Hematopoietic multipotent progenitor cell (in vitro differentiated cells): ENCODE measurements at regions not wholly inside any gene's neighbourhood (a gene's known extent, or its start where the extent isn't known, plus 50 kb on each side); places are given as distances from the start of the nearest gene placed in this dataset.

Experiments used
- DNase-seq, 3 donors: peaks; one replicate each; pipeline ENCODE4 v3.0.0-alpha.2; 2011 to 2015; ENCODE audit warnings: low read depth in 2 of 3, low spot score in 2 of 3

DNA sequence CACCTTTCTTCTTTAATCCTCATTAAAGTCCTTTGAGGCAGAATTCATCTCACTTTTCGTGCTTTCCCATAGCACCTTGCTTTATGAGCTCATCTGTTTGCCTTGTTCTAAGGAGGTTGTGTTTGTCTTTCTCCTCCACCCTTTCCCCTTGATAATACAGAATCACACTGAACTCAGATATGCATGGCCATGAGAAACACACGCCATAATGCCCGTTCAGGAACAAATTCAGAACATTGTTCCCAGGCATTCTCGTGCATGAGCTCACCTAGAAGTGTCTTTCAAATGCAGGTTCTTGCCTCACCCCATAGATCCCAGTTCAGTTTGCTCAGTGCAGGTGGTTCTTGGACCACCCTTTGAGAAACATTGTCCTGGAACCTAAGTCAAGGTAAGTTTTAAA lies 71.1 kb downstream of the TMEM114 start:
- no peak for DNase-seq

DNA sequence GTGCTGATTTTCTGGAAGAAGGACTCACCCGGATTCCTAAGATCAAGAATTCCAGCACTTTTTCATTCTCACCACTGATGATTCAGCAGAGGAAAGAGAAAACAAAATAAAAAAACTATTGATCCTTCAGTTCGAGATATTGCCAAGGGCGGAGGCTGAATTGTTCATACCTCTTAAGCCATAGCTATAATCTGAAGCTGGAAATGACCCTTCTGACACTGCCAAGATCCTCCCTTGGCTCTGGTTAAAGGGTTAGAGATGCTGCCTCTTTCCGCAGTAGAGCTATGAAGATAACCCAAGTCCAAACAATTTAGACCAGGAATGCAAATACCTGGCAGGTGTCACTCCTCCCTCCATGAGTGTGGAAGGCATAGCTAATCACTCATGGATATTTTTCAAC lies 73.0 kb downstream of the TMEM114 start:
- DNase-seq = no peak

DNA sequence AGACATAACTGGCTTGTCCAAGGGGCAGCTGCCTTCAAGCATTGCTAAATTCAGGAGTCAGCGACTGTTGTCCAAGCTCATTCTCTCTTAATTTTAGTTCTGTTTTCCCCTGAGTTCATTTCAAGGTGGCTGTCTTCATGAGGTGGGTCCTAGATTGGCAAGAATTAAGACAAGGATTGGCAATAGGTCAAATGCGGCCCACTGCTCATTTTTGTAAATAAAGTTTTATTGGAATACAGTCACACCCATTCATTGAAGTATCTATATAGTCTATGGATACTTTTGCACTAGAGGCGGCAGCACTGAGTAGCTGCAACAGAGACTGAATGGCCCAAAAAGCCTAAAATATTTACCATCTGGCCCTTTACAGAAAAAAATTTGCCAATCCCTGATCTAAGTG lies 73.8 kb downstream of the TMEM114 start:
- no peak for DNase-seq

DNA sequence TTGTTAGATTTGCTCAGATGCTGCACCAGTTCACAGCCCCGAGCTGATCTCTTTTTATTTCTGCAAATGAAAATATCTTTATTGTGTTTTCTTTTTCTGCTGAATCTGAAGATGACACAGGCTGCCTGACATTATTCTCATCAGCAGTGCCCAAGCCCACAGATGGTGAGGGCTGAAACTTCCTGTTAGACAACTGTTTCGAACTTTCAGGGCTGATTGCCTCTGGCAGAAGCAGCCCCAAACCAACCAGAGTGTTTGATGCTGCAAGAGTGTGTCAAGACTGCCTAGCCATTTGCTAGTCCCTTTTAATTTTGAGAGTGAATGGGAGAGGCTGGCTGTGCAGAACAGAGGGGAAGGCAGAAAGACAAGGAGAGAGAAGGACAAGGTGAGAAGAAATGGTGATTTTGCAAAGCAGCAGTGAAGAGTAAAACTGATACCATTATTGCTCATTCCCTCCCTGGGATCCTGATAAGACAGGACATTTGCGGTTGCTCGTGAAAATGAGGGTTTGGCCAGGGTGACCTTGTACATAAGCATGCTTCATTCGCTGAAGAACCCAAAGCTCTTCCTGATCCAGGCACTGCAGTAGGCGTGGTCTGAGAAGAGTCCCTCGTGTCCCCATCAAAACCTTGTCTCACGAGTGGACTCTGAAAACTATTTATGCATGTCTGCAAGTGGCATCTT lies 77.2 kb downstream of the TMEM114 start:
- no peak for DNase-seq

- no peak for DNase-seq
Measured at GRCh38 chr16:8511464-8511863, 78.8 kb downstream of the TMEM114 start.

- DNase-seq = no peak
Measured at GRCh38 chr16:8510160-8510559, 80.2 kb downstream of the TMEM114 start.

DNA sequence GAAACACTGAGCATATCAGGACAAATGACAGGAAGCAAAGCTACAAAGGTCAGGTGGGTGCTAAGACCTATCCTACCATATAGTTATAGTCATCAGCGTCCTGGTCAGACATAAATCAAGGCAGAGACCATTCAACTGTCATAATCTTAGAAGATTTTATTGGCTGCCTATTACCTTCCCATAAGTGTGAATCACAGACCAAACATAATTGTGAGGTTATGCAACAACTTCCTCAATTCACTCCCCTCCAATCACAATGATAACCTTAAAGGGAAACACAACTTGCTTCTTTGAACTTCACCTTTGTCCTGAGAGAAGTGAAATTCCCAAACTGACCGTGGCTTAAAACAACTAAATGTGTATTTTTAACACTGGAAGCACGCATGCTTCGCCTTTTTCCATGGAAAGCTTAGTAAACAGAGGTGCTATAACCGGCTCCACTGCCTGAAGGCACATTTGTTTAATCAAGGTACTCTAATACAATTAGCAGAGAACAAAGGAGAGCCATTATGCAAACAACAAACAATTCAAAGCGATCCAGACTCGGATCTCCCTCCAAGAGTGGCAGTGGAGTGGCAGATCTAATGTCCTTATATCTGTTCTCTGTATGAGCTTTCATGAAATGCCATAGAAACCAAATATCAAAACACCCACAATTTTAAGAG lies 84.9 kb downstream of the TMEM114 start:
- DNase-seq = no peak

GRCh38 chr16:8502446-8502845 lies 87.9 kb downstream of the TMEM114 start:
- no peak for DNase-seq

GRCh38 chr16:8500351-8500750 lies 90.0 kb downstream of the TMEM114 start:
- DNase-seq = no peak

DNA sequence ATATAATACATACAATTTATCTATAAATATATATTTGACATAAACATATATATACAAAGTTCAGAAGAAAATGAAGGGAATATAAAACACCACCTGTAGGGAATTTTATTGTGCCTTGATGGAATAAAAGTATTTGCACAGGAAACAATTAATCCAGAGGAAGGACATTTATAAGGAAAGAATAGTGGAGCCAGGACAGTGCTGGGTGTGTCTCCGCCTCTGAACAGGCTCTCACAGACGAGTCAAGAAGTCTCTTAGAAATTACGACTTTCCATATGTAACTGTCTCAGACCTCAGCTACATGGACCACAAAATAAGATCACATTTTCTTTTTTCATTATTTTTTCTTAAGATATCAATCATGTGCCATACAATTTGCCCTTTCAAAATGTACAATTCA lies 93.9 kb downstream of the TMEM114 start:
- no peak for DNase-seq

DNA sequence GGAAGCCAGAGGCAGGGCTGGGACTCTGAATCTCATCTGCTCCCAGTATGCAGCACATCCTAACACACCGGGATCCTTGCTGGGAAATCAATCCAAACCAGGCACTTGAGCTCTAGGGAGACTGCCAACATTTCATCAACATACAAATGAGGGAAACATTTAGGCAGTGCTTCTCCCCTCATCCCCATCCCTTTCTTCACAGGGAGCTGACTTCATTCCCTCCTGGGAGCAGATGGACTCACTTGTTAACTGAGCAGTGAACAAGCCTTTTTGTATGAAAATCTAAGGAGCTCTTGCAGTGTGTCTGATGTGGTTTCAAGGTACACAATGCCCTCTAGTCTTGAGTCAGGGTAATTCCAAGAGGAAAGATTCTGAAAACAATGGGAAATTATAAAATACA lies 96.3 kb downstream of the TMEM114 start:
- no peak for DNase-seq

- no peak for DNase-seq
Measured at GRCh38 chr16:8492690-8493089, 97.6 kb downstream of the TMEM114 start.

- no peak for DNase-seq
Measured at GRCh38 chr16:8489580-8489979, 100.7 kb downstream of the TMEM114 start.

- DNase-seq = no peak
Measured at GRCh38 chr16:8486985-8487384, 103.3 kb downstream of the TMEM114 start.

DNA sequence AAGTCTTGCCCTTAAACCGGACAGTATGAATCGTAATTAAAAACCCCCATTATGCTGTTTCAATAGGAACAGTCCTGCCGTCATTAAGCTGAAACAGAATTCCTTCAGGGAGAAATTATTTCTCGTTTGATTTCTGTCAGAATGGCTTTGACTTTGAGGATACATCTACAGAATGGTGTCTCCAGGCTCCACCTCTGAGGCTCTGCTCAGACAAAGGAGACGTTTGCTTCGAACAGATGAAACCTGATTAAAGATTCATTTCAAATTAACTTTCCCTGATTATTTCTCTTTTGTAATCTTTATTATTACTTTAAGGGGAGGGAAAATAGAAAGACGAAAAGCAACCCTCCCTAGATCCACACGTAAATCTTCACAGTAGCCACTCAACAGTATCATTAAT lies 106.9 kb downstream of the TMEM114 start:
- no peak for DNase-seq

GRCh38 chr16:8481810-8482209 lies 108.5 kb downstream of the TMEM114 start:
- DNase-seq = no peak

DNA sequence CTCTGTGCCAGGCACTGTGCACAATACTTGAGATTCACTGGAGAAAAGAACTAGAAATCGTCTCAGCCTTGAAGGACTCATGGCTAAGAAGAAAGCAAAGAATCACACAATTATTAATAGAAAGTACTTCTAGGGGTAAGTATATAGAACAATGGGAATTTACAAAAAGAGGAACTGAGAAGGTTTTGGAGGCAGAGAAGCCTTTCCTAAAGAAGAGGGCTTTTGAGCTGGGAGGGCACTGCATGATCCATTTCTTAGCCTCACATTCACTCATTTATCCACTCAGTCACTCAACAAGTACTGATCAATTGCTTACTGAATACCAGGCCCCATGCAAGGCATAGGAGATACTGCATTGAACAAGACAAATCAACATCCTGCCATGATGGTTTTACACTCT lies 113.5 kb downstream of the TMEM114 start:
- no peak for DNase-seq

DNA sequence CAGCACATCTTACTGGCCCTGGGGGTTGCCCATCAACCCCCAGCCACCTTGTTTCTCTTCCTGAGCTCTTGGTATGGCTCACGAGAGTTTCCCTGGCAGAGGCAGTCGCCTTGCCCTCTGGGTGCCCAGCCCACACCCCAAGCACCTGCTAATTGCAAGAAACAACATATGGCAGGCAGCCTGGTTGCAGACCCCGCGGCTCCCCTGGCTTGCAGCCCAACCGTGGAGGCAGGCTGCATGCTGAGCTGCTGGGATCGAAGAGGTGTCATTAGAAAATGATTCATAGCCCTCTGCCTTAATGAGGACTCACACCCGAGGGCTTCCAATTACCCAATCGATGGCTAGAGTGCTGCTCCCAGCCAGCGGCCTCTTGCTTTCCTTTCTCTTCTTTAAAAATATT lies 115.7 kb downstream of the TMEM114 start:
- DNase-seq = no peak

GRCh38 chr16:8469102-8469778 lies 121.1 kb downstream of the TMEM114 start:
- DNase-seq = no peak

DNA sequence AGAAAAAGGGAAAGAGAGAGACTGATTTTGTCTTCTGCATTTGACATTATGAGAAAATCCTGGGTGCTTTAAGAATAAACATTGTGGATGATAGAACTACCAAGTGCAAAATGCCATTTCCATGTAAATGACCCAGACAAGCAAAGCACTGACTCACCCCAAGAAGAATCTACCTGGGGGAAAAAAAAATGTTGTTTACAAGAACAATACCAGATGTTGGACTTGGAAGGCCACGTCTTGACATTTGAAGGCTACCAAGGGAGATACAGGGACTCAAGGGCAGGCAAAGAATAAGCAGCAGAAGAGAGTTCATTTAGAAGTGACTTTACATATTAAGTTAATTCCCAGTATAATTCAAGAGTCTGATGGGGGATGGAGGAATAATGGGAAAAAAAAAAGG lies 125.3 kb downstream of the TMEM114 start:
- DNase-seq = no peak

DNA sequence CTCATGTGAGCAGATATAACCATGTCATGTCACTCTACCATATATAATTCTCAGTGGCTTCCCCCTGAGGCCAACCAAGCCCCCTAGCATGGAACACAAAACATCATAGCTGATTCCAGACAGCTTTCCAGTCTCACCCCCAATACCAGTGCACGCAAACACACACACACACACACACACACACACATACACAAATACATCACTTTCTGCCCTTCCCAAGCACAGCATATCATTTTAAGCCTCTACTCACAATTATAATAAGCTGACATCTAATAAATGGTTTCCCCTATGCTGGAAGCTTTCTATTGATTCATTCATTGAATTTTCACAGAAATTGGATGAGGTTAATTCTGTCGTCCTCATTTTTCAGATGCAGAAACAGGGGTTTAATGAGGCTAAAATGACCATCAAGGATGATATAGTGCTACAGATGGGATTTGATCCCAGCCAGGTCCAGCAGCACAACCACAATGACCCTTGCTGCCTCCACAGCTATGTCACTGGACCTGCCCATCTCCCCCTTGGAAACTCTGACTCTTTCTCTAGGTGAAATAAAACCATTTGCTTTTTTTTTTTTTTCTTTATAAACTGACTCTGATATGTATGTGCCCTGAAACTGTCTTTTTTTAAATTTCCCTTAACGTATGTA lies 131.1 kb downstream of the TMEM114 start:
- no peak for DNase-seq
